Aorta (tissue), 5 donors: ENCODE measurements at regions not wholly inside any gene's neighbourhood (a gene's known extent, or its start where the extent isn't known, plus 50 kb on each side); places are given as distances from the start of the nearest gene placed in this dataset.

Experiments used
- ATAC-seq: fragments of 200-7000 bp; cut with Tn5 transposase; one replicate; pipeline ENCODE4 v1.9.1; 2022; ENCODE audit warnings: moderate library complexity; ENCODE audit not compliant: low FRiP score
- DNase-seq, 2 donors: peaks; one replicate each; pipeline ENCODE4 v3.0.0-alpha.2; 2020
- H3K27ac ChIP-seq, 2 donors: one replicate each; pipeline ENCODE4 v1.5.1; 2013; ENCODE audit warnings: low read length in 2 of 2, mild to moderate bottlenecking in 2 of 2, moderate library complexity in 2 of 2, control low read depth in 1 of 2, inconsistent platforms in 1 of 2, low read depth in 1 of 2
- H3K27me3 ChIP-seq, 2 donors: one replicate each; pipeline ENCODE4 v1.6.1; 2013; ENCODE audit warnings: control low read depth in 1 of 2, low read length in 1 of 2, mild to moderate bottlenecking in 1 of 2, moderate library complexity in 1 of 2; ENCODE audit not compliant: insufficient read depth in 2 of 2, control insufficient read depth in 1 of 2
- H3K36me3 ChIP-seq, 2 donors: one replicate each; pipeline ENCODE4 v1.6.1; 2013; ENCODE audit warnings: control low read depth in 1 of 2, low read length in 1 of 2, mild to moderate bottlenecking in 1 of 2; ENCODE audit not compliant: insufficient read depth in 2 of 2, control insufficient read depth in 1 of 2
- H3K4me1 ChIP-seq, 2 donors: one replicate each; pipeline ENCODE4 v1.6.1; 2013; ENCODE audit warnings: low read length in 2 of 2, control low read depth in 1 of 2, mild to moderate bottlenecking in 1 of 2, moderate library complexity in 1 of 2; ENCODE audit not compliant: insufficient read depth in 2 of 2, control insufficient read depth in 1 of 2
- H3K4me3 ChIP-seq, 2 donors: one replicate each; pipeline ENCODE4 v1.5.1; 2013; ENCODE audit warnings: low read length in 2 of 2, control low read depth in 1 of 2, mild to moderate bottlenecking in 1 of 2
- H3K9me3 ChIP-seq: one replicate; pipeline ENCODE4 v1.6.1; 2013; ENCODE audit warnings: mild to moderate bottlenecking, low read length; ENCODE audit not compliant: control insufficient read depth
- WGBS, 2 donors: extraction: QIAGEN DNeasy Blood & Tissue Kit; methylation state at CpG; one replicate each; pipeline ENCODE4 v1.1.7; 2013; 5-methylcytosine and 5-hydroxymethylcytosine counted together
- intact Hi-C, 2 donors: fragments of 100-400 bp; cut with DNase I; formaldehyde crosslinking; loops; one replicate each; pipeline versions ENCODE4 v1.14.2 to v1.15.0; 2022
- donor health status: healthy with polysubstance abuse.
- donor health status: Bipolar disorder and iron deficiency.
- donor health status: DM: no; HTN: no; CAD: no.
- donor health status: DM: no; HTN: no; CAD: no.
- donor health status: DM: yes; HTN: yes; CAD: no.

- Histone ChIP-seq H3K9me3 (no peaks in the 10 kb centered on the region), H3K4me1 (no peaks in the 10 kb centered on the region), H3K4me3 (no peak overlapping the region), H3K27ac (no peak overlapping the region), H3K36me3 (no peaks in the 10 kb centered on the region), H3K27me3 (no peaks in the 10 kb centered on the region)
- intact Hi-C loops: no loop called here
- DNase-seq: no peak
- WGBS, 2 donors: 73 to 78% methylated on average over 10 of the region's 10 CpGs
- ATAC-seq: no peak
These were observed 103.7 kb upstream of the LHX5 start for GRCh38 chr12:113575386-113575785.

GRCh38 chr12:113573148-113573547, 101.5 kb upstream of the LHX5 start:
- ATAC-seq (no peak), DNase-seq (no peak)
- Histone ChIP-seq H3K36me3 (no peaks in the 10 kb centered on the region), H3K9me3 (no peaks in the 10 kb centered on the region), H3K27ac (no peak overlapping the region), H3K27me3 (no peaks in the 10 kb centered on the region), H3K4me3 (no peak overlapping the region), H3K4me1 (no peaks in the 10 kb centered on the region)
- 84 to 94% methylated on average over 1 of the region's 1 CpG for WGBS, 2 donors
- intact Hi-C loops: no loop called here

DNA sequence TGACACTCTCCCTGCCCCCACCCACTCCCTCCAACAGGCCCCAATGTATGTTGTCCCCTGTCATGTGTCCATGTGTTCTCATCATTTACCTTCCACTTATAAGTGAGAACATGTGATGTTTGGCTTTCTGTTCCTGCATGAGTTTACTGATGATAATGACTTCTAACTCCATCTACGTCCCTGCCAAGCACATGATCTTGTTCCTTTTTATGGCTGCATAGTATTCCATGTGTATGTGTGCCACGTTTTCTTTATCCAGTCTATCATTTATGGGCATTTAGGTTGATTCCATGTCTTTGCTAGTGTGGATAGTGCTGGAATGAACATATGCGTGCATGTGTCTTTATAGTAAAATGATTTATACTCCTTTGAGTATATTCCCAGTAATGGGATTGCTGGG, 100.0 kb upstream of the LHX5 start:
- Histone ChIP-seq H3K4me3 (no peak overlapping the region), H3K27ac (no peak overlapping the region), H3K36me3 (no peaks in the 10 kb centered on the region), H3K27me3 (no peaks in the 10 kb centered on the region), H3K4me1 (no peaks in the 10 kb centered on the region), H3K9me3 (no peaks in the 10 kb centered on the region)
- ATAC-seq: no peak
- DNase-seq: no peak
- WGBS, 2 donors: 64 to 70% methylated on average over 3 of the region's 3 CpGs
- intact Hi-C loops: no loop called here

- 37 to 46% methylated on average over 16 to 17 of the region's 17 CpGs for WGBS, 2 donors
These were observed 98.1 kb upstream of the LHX5 start for GRCh38 chr12:113569806-113570205.

DNA sequence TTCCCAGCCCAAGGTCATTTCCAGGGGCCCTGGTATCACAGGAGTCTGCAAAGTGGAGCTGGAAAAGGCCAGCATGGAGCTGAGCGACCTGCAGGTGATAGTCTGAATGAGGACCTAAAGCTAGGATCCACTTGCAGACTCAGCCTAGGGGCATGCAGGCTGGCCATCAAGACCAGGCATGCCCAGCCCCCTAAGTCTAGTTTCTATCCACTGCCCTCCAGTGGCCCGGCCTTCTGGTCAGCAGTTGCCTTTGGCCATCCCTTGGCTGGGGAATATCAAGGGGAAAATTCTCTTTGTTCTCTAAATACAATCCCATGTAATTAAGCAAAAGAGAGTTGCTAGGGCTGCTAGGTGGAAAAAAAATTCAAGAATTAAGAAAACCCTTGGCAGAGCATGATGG, 96.3 kb upstream of the LHX5 start:
- ATAC-seq (no peak), DNase-seq (no peak)
- H3K27me3 ChIP-seq: no peaks in the 10 kb centered on the region
- WGBS, 2 donors: 87 to 97% methylated on average over 2 of the region's 2 CpGs
- intact Hi-C loops: no loop called here
- H3K27ac ChIP-seq: no peak overlapping the region
- H3K36me3 ChIP-seq: no peaks in the 10 kb centered on the region
- no peak overlapping the region for H3K4me3 ChIP-seq
- H3K9me3 ChIP-seq: no peaks in the 10 kb centered on the region
- no peaks in the 10 kb centered on the region for H3K4me1 ChIP-seq

More at GRCh38 chr12:113569806-113570205, 98.1 kb upstream of the LHX5 start:
- Histone ChIP-seq H3K9me3 (no peaks in the 10 kb centered on the region), H3K27ac (no peak overlapping the region), H3K4me3 (no peak overlapping the region), H3K27me3 (no peaks in the 10 kb centered on the region), H3K4me1 (no peaks in the 10 kb centered on the region), H3K36me3 (no peaks in the 10 kb centered on the region)
- DNase-seq (no peak), ATAC-seq (no peak)
- intact Hi-C loops: no loop called here

GRCh38 chr12:113565368-113565767, 93.7 kb upstream of the LHX5 start:
- no peaks in the 10 kb centered on the region for H3K4me1 ChIP-seq
- WGBS, 2 donors: 1 to 7% methylated on average over 8 of the region's 8 CpGs
- no peaks in the 10 kb centered on the region for H3K9me3 ChIP-seq
- H3K4me3 ChIP-seq: no peak overlapping the region
- ATAC-seq (no peak), DNase-seq (no peak)
- H3K27ac ChIP-seq: no peak overlapping the region
- no peaks in the 10 kb centered on the region for H3K27me3 ChIP-seq
- intact Hi-C loops: no loop called here
- H3K36me3 ChIP-seq: no peaks in the 10 kb centered on the region

- Histone ChIP-seq H3K27ac (no peak overlapping the region), H3K27me3 (no peaks in the 10 kb centered on the region), H3K9me3 (peaks cover 2% of the 10 kb centered on the region), H3K4me1 (no peaks in the 10 kb centered on the region), H3K36me3 (no peaks in the 10 kb centered on the region), H3K4me3 (no peak overlapping the region)
- intact Hi-C loops: no loop called here
- 51 to 53% methylated on average over 18 of the region's 18 CpGs for WGBS, 2 donors
- DNase-seq (no peak), ATAC-seq (no peak)
These were observed 89.6 kb upstream of the LHX5 start for GRCh38 chr12:113561068-113561780.

DNA sequence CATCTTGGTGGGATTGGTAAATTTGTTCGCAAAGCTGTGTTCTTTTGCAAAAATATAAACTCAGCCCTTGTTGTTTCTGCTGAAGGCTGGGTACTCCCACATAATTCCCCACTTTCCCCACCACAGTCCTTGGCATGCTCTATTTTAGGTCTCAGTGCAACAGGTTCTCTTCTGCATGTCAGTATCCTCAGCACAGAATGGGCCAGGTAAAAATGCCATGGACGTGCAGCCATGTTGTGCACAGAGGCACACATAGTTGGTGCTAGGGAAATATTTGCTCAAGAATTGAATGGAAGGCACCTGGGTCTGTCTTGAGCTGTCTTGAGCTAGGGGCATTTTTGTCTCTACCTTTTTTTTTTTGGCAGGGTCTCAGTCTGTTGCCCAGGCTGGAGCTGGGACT, 87.8 kb upstream of the LHX5 start:
- H3K27ac ChIP-seq: no peak overlapping the region
- H3K4me3 ChIP-seq: no peak overlapping the region
- no peaks in the 10 kb centered on the region for H3K4me1 ChIP-seq
- no peaks in the 10 kb centered on the region for H3K36me3 ChIP-seq
- 84 to 90% methylated on average over 2 of the region's 2 CpGs for WGBS, 2 donors
- H3K27me3 ChIP-seq: no peaks in the 10 kb centered on the region
- H3K9me3 ChIP-seq: peaks cover 5% of the 10 kb centered on the region
- intact Hi-C loops: no loop called here
- no peak for DNase-seq
- no peak for ATAC-seq

GRCh38 chr12:113555226-113555625, 83.6 kb upstream of the LHX5 start:
- Histone ChIP-seq H3K36me3 (no peaks in the 10 kb centered on the region), H3K4me3 (no peak overlapping the region), H3K27me3 (no peaks in the 10 kb centered on the region), H3K27ac (no peak overlapping the region), H3K9me3 (peaks cover 5% of the 10 kb centered on the region), H3K4me1 (no peaks in the 10 kb centered on the region)
- no peak for DNase-seq
- no peak for ATAC-seq
- 71 to 77% methylated on average over 7 of the region's 7 CpGs for WGBS, 2 donors
- intact Hi-C loops: no loop called here
